ENCODE measurements at regions not wholly inside any gene's neighbourhood (a gene's known extent, or its start where the extent isn't known, plus 50 kb on each side); places are given as distances from the start of the nearest gene placed in this dataset.

GRCh38 chr5:93158841-93159240, 422.2 kb downstream of the NR2F1-AS1 start:
- no peak for DNase-seq

GRCh38 chr5:93156566-93156965, 424.5 kb downstream of the NR2F1-AS1 start:
- no peak for DNase-seq

GRCh38 chr5:93154535-93154934, 426.5 kb downstream of the NR2F1-AS1 start:
- DNase-seq, result no peak

- no peak for DNase-seq
Observed at GRCh38 chr5:93153461-93153860, 427.6 kb downstream of the NR2F1-AS1 start.

GRCh38 chr5:93151896-93152295, 429.1 kb downstream of the NR2F1-AS1 start:
- no peak for DNase-seq

- no peak for DNase-seq
Observed at GRCh38 chr5:93151121-93151520, 429.9 kb downstream of the NR2F1-AS1 start.

- no peak for DNase-seq
Observed at GRCh38 chr5:93150311-93151012, 430.6 kb downstream of the NR2F1-AS1 start.

- DNase-seq, result no peak
Observed at GRCh38 chr5:93145767-93146166, 435.3 kb downstream of the NR2F1-AS1 start.

GRCh38 chr5:93145019-93145418, 436.0 kb downstream of the NR2F1-AS1 start:
- DNase-seq, result no peak

- DNase-seq, result no peak
Observed at GRCh38 chr5:93141969-93142368, 439.1 kb downstream of the NR2F1-AS1 start.

- no peak for DNase-seq
Observed at GRCh38 chr5:93130624-93131490, 450.2 kb downstream of the NR2F1-AS1 start.

GRCh38 chr5:93126634-93127033, 454.4 kb downstream of the NR2F1-AS1 start:
- DNase-seq, result no peak

- no peak for DNase-seq
Observed at GRCh38 chr5:93123127-93123526, 457.9 kb downstream of the NR2F1-AS1 start.

GRCh38 chr5:93122446-93122845, 458.6 kb downstream of the NR2F1-AS1 start:
- no peak for DNase-seq

GRCh38 chr5:93120771-93121170, 460.2 kb downstream of the NR2F1-AS1 start:
- no peak for DNase-seq

- DNase-seq, result no peak
Observed at GRCh38 chr5:93120051-93120450, 461.0 kb downstream of the NR2F1-AS1 start.

- DNase-seq, result no peak
Observed at GRCh38 chr5:93117751-93118531, 463.1 kb downstream of the NR2F1-AS1 start.

- DNase-seq, result peak in 1 of 2 experiments; percentile 1
Observed at GRCh38 chr5:93107805-93108520, 473.1 kb downstream of the NR2F1-AS1 start.

- DNase-seq, result no peak
Observed at GRCh38 chr5:93107141-93107540, 473.9 kb downstream of the NR2F1-AS1 start.

GRCh38 chr5:93101661-93102060, 479.4 kb downstream of the NR2F1-AS1 start:
- no peak for DNase-seq

- no peak for DNase-seq
Observed at GRCh38 chr5:93100976-93101375, 480.0 kb downstream of the NR2F1-AS1 start.

- no peak for DNase-seq
Observed at GRCh38 chr5:93100428-93100827, 480.6 kb downstream of the NR2F1-AS1 start.

GRCh38 chr5:93099902-93100347, 481.1 kb downstream of the NR2F1-AS1 start:
- DNase-seq, result no peak
